GM19238 (cell line): ENCODE measurements at regions not wholly inside any gene's neighbourhood (a gene's known extent, or its start where the extent isn't known, plus 50 kb on each side); places are given as distances from the start of the nearest gene placed in this dataset.

ENCODE experiments used
- DNase-seq: peaks from one replicate; pipeline ENCODE4 v3.0.0; 2011; ENCODE audit warnings: low spot score; ENCODE audit not compliant: insufficient read length

- no peak for DNase-seq
Measured at GRCh38 chr2:145197944-145198343, 678.0 kb upstream of the ZEB2 start.

DNA sequence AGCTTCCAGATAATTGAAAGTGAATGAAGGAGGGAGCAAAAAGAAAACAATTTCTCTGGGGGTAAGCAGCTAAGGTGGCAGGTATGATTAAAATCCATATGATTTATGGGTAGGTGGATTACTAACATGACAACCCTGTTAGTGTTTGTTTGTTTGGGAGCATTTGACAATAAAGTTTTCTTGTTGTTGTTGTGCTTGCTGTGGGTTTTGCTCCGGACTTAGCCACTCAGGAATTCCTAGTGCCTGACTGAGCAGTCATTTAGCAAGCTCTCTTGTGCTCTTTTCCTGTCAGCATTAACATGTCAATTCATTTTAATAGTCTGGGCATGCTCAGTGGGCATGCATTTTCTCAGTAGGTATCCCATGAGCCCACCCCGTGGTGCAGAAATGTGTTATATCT, 674.8 kb upstream of the ZEB2 start:
- DNase-seq, result no peak

GRCh38 chr2:145190031-145190703, 670.2 kb upstream of the ZEB2 start:
- DNase-seq, result no peak

DNA sequence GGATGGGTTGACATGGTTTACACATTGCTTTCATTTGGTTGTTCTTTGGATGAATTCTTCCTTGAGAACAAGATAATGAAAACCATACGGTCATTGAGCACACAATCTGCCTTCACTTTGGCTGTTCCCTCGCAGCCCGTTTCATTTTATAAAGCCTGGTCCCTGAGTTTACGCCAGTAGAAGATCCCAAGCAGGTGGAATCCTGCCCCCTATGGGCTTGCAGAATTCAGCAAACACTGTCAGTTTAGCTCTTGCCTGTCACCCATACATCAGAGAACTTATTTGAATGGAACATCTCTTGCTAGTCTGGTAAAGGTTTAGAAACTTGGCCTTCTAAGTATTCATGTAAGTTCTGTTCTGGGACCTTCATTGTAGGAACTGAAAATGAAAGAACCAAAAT, 666.4 kb upstream of the ZEB2 start:
- DNase-seq, result no peak

GRCh38 chr2:145185696-145186095, 665.8 kb upstream of the ZEB2 start:
- no peak for DNase-seq

DNA sequence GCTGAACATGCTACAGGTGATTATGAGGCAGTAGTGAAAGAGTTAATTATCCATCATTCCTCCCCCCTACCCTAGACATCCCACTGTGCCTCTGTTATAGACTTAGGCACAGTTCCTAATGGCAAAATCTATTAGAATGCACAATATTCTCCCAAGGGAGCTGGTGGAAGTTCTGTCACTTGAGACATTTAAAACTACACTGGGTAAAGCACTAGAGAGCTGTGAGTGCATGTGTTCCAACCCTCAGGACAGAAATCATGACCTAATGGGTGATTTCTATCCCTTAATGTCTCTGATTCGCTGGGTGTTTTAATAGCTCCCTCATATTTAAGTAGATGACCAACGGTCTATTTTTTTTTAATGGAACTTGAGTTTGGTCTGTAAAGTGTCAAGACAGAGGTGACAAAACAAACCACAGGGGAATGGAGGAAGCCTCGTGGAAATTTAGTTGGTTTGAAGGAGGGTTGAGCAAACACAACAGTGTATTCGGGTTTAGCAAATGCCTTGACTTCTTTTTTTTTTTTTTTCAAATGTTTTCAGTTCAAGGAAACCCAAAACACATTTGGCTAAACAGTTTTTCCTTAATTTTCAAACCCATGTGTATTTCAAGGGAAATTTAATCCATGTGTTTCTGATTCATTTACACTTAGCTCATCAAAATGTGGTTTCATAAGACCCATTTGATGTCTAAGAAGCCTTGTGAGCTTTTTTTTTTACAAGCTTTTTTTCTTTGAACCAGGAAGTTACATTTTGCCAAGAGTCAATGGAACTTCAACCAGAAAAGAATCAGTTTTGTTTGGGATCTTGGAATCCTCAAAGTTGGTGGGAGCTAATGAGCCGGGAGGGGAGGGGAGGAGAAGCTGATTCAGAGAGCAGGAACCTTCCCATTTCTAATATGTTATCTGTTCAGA, 665.1 kb upstream of the ZEB2 start:
- DNase-seq, result no peak

DNA sequence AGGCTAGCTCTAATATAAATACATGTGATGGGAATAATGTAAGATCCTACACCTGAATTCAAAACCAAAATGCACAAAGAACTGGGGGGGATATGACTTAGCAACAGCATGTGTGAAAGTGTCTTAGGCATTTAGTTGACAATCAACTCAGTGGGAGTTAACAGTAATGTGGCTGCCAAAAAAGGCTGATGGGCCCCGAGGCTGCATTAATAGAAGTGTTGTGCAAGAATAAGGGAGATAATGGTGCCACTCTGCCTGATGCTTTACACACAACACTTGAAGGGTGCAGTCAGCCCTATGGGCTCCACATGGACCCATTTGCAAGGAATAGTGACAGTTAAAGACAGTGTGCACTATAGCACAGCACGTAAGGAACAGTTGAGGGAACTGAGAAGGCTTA, 649.4 kb upstream of the ZEB2 start:
- DNase-seq, result no peak

- no peak for DNase-seq
Measured at GRCh38 chr2:145168091-145168490, 648.2 kb upstream of the ZEB2 start.

GRCh38 chr2:145166731-145167302, 646.9 kb upstream of the ZEB2 start:
- no peak for DNase-seq

DNA sequence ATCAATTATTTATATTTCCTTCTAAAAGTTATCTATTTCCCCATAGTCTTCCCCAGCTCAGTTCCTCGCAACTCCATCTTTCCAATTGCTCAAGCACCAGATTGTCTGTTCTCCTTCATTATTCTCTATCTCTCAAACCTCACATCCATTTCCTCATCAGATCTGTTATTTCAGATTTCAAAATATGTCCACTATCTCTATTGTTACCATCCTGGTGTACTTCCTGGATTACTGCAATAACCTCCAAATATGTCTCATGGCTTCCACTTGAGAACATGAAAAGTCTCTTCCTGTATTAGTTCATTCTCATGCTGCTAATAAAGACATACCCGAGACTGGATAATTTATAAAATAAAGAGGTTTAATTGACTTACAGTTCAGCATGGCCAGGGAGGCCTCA, 641.7 kb upstream of the ZEB2 start:
- no peak for DNase-seq

GRCh38 chr2:145160855-145161254, 640.9 kb upstream of the ZEB2 start:
- no peak for DNase-seq

GRCh38 chr2:145159676-145160075, 639.8 kb upstream of the ZEB2 start:
- no peak for DNase-seq

DNA sequence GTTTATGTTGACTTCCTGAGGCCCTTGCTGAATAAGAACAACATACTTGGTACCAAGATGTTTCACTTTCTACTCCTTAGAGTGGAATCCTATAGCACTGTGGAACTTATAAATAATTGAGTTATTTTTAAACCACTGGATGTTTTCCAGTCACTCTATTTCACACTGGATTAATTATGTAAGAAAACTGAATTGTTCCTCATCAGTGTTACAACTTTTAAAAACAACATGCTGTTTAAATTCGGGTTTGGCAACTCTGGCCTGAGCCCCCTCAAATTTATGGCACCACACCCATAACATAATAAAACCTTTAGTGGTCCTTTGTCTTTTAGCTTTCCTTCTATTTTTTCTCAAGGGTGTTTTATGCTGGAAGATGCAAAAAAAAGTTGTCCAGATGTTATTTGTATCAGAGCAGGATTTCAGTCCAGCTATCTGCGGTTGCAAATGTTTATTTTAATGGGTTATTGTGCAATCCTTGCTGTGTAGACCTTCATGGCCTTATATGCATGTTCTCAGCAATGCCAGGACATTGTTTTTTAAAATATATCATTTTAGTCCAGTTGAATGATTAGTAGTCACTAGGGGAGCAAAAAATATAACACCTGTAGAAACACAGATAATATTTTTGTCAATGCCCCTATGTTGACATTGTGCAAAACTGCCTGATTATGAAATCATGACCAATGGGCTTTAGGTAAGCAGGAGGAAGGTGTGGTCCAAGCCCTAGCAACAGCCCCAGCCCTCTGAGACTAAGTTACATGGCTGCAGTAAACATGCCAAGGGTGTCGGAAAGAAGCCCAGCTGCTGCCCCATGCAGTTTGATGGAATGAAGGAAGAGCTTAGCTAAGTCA, 638.0 kb upstream of the ZEB2 start:
- DNase-seq, result no peak

- no peak for DNase-seq
Measured at GRCh38 chr2:145157036-145157675, 637.2 kb upstream of the ZEB2 start.

GRCh38 chr2:145156199-145156598, 636.3 kb upstream of the ZEB2 start:
- DNase-seq, result no peak

DNA sequence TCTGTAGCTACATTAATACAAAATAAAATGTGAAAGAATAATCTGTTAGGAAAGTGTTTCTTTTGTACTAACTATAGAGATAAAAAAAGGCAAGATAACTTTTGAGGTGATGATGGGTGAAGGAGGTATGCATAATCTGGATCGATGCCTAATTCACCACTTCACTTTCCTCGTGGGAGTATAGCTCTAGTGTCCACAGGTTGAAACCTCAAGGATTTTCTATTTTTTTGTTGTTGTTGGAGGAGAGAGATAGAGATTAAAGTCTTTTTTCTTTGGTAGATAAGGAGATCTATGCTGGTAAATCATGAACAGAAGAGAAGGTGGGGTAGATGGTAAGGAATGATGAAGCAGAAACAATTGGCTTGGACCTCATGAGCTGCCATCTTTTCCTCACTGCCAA, 635.3 kb upstream of the ZEB2 start:
- DNase-seq, result no peak

GRCh38 chr2:145154731-145155130, 634.8 kb upstream of the ZEB2 start:
- DNase-seq, result no peak

- DNase-seq, result no peak
Measured at GRCh38 chr2:145146691-145147090, 626.8 kb upstream of the ZEB2 start.

DNA sequence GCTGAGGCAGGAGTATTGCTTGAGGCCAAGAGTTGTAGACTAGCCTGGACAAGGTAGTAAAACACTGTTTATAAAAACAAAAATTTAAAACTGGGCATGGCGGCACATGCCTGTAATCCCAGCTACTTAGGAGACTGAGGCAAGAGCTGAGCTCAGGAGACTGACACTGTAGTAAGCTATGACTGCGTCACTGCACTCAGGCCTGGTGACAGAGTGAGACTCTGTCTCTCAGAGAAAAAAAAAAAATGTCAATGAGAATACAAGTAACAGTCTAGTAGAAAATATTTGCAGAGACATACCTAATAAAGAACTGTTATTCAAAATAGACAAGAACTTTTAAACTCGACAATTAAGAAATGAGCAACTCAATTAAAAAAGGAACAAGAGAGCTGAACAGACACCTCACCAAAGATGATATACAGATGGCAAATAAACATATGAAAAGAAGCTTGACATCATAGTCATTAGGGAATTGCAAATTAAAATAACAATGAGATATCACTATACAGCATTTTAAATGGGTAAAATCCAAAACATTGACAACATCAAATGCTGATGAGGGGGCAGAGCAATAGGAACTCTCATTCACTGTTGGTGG, 624.3 kb upstream of the ZEB2 start:
- no peak for DNase-seq

DNA sequence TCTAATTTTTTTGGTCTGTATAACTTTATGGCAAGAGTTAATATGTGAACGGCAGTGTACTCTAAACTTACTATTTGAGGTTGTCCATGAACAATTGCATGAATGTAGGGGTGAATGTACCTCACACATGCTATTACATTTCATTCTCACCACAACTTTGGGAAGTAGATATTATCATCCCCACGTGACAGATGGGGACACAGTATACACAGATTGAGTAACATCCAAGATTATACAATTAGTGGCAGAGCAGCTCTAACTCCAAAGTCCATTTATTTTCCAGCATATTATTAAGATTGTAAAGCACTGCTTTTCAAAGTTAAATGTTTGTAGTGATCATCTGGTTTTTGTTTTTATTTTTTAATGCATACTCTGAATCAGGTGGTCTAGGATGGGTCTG, 622.1 kb upstream of the ZEB2 start:
- no peak for DNase-seq

- DNase-seq, result no peak
Measured at GRCh38 chr2:145140658-145141057, 620.7 kb upstream of the ZEB2 start.
